ENCODE measurements at regions not wholly inside any gene's neighbourhood (a gene's known extent, or its start where the extent isn't known, plus 50 kb on each side); places are given as distances from the start of the nearest gene placed in this dataset.

DNA sequence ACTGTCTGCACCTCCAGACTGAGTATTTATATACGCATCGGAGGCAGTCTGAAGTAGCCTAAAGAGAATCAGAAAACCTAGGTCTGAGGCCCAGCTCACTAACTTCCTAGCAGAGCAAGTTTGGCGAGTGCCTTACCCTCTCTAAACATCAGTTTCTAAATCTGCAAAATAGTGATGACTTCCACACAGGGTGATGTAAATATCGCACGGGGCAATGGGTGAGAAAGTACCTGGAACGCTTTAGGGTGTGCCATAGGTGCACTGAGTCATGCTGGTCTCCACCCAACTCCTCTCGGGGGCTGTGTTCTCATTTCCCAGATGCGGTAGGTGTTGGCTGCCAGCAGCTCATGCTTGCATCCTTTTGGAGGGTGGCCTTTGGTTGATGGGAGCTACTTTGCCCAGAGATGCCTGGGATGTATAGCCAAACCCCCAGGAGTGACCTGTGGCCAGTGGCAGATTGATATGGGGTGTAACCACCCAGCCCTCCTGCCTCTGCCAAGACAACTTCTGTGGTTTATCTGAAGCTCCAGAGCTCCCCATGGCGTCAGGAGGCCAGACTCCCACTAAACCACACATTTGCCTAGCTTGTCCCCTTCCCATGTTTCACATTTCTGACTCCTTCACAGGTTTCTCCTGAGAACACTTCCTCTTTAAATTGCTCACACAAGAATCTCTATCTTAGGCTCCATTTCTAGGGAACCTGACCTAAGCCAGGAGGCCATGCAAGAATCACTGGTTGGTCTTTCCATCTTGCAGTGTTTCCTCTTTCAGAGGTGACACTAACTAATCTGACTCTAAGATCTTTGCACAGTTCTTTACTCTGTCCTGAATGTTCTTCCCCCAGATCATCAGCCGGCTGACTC lies 62.0 kb upstream of the TUNAR start:
- WGBS, 2 donors: 79 to 86% methylated on average over 10 of the region's 10 CpGs
- DNase-seq (no peak), ATAC-seq (ENCODE audit: insufficient read depth, low FRiP score) (no peak)
- Histone ChIP-seq H3K27ac (ENCODE audit: low read depth in 1 of 2, low read length in 1 of 2) (no peak overlapping the region), H3K27me3 (ENCODE audit: control insufficient read depth in 3 of 3, insufficient read depth in 3 of 3, low read length in 2 of 3) (peaks cover 0 to 7% (median 3%) of the 10 kb centered on the region in 3 donors), H3K9me3 (ENCODE audit: control insufficient read depth in 4 of 4, insufficient read depth in 3 of 4, low read length in 3 of 4) (peaks cover 0 to 3% (median 0%) of the 10 kb centered on the region in 4 donors), H3K4me3 (no peak overlapping the region), H3K4me1 (ENCODE audit: control insufficient read depth in 5 of 5, insufficient read depth in 5 of 5, low read length in 5 of 5) (no peaks in the 10 kb centered on the region), H3K9ac (ENCODE audit: insufficient read depth in 1 of 2, low read length in 2 of 2) (no peak overlapping the region), H3K36me3 (ENCODE audit: control insufficient read depth in 4 of 4, insufficient read depth in 4 of 4, low read length in 4 of 4) (no peaks in the 10 kb centered on the region)
- TF ChIP-seq, protein P1, sequence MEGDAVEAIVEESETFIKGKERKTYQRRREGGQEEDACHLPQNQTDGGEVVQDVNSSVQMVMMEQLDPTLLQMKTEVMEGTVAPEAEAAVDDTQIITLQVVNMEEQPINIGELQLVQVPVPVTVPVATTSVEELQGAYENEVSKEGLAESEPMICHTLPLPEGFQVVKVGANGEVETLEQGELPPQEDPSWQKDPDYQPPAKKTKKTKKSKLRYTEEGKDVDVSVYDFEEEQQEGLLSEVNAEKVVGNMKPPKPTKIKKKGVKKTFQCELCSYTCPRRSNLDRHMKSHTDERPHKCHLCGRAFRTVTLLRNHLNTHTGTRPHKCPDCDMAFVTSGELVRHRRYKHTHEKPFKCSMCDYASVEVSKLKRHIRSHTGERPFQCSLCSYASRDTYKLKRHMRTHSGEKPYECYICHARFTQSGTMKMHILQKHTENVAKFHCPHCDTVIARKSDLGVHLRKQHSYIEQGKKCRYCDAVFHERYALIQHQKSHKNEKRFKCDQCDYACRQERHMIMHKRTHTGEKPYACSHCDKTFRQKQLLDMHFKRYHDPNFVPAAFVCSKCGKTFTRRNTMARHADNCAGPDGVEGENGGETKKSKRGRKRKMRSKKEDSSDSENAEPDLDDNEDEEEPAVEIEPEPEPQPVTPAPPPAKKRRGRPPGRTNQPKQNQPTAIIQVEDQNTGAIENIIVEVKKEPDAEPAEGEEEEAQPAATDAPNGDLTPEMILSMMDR (IDR thresholded peaks at IDR 0.05; ENCODE audit: control extremely low read depth, extremely low read depth): no peak

GRCh38 chr14:95811813-95812212 lies 64.8 kb upstream of the TUNAR start:
- Histone ChIP-seq H3K27ac (ENCODE audit: low read depth in 1 of 2, low read length in 1 of 2) (no peak overlapping the region), H3K27me3 (ENCODE audit: control insufficient read depth in 3 of 3, insufficient read depth in 3 of 3, low read length in 2 of 3) (peaks cover 0 to 7% (median 0%) of the 10 kb centered on the region in 3 donors), H3K9me3 (ENCODE audit: control insufficient read depth in 4 of 4, insufficient read depth in 3 of 4, low read length in 3 of 4) (peaks cover 0 to 9% (median 2%) of the 10 kb centered on the region in 4 donors), H3K4me1 (ENCODE audit: control insufficient read depth in 5 of 5, insufficient read depth in 5 of 5, low read length in 5 of 5) (no peaks in the 10 kb centered on the region), H3K4me3 (no peak overlapping the region), H3K9ac (ENCODE audit: insufficient read depth in 1 of 2, low read length in 2 of 2) (no peak overlapping the region), H3K36me3 (ENCODE audit: control insufficient read depth in 4 of 4, insufficient read depth in 4 of 4, low read length in 4 of 4) (no peaks in the 10 kb centered on the region)
- ATAC-seq (ENCODE audit: insufficient read depth, low FRiP score) (no peak), DNase-seq (no peak)
- TF ChIP-seq, protein P1 (IDR thresholded peaks at IDR 0.05; ENCODE audit: control extremely low read depth, extremely low read depth): no peak
- WGBS, 2 donors: 97 to 98% methylated on average over 4 of the region's 4 CpGs

- Histone ChIP-seq H3K27ac (ENCODE audit: low read depth in 1 of 2, low read length in 1 of 2) (no peak overlapping the region), H3K9ac (ENCODE audit: insufficient read depth in 1 of 2, low read length in 2 of 2) (no peak overlapping the region), H3K4me1 (ENCODE audit: control insufficient read depth in 5 of 5, insufficient read depth in 5 of 5, low read length in 5 of 5) (no peaks in the 10 kb centered on the region), H3K9me3 (ENCODE audit: control insufficient read depth in 4 of 4, insufficient read depth in 3 of 4, low read length in 3 of 4) (peaks cover 0 to 15% (median 5%) of the 10 kb centered on the region in 4 donors), H3K27me3 (ENCODE audit: control insufficient read depth in 3 of 3, insufficient read depth in 3 of 3, low read length in 2 of 3) (no peaks in the 10 kb centered on the region), H3K4me3 (no peak overlapping the region), H3K36me3 (ENCODE audit: control insufficient read depth in 4 of 4, insufficient read depth in 4 of 4, low read length in 4 of 4) (no peaks in the 10 kb centered on the region)
- WGBS, 2 donors: 88 to 100% methylated on average over 1 of the region's 1 CpG
- DNase-seq (no peak), ATAC-seq (ENCODE audit: insufficient read depth, low FRiP score) (no peak)
- TF ChIP-seq, protein P1 (IDR thresholded peaks at IDR 0.05; ENCODE audit: control extremely low read depth, extremely low read depth): no peak
These were observed 68.3 kb upstream of the TUNAR start for GRCh38 chr14:95808371-95808770.
